OCI-LY7 (cell line): ENCODE measurements at regions not wholly inside any gene's neighbourhood (a gene's known extent, or its start where the extent isn't known, plus 50 kb on each side); places are given as distances from the start of the nearest gene placed in this dataset.

ENCODE experiments used
- EZH2phosphoT487 ChIP-seq: fragments of 200-600 bp; sonication (generic); IDR thresholded peaks from 2 replicates; pipeline ENCODE4 v1.6.1; 2018; ENCODE audit warnings: low read depth, borderline replicate concordance, mild to moderate bottlenecking, mixed run types, antibody characterized with exemption, low read length, moderate library complexity, mixed read lengths
- TF ChIP-seq, protein P1 (sequence below): fragments of 200-600 bp; sonication (generic); conservative IDR thresholded peaks from 2 replicates; pipeline ENCODE4 v1.5.1; 2014; ENCODE audit warnings: mild to moderate bottlenecking, antibody characterized with exemption, low read length, moderate library complexity, mixed read lengths

GRCh38 chr3:148062590-148062989, 635.1 kb upstream of the AGTR1 start:
- TF ChIP-seq, protein P1, sequence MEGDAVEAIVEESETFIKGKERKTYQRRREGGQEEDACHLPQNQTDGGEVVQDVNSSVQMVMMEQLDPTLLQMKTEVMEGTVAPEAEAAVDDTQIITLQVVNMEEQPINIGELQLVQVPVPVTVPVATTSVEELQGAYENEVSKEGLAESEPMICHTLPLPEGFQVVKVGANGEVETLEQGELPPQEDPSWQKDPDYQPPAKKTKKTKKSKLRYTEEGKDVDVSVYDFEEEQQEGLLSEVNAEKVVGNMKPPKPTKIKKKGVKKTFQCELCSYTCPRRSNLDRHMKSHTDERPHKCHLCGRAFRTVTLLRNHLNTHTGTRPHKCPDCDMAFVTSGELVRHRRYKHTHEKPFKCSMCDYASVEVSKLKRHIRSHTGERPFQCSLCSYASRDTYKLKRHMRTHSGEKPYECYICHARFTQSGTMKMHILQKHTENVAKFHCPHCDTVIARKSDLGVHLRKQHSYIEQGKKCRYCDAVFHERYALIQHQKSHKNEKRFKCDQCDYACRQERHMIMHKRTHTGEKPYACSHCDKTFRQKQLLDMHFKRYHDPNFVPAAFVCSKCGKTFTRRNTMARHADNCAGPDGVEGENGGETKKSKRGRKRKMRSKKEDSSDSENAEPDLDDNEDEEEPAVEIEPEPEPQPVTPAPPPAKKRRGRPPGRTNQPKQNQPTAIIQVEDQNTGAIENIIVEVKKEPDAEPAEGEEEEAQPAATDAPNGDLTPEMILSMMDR: no peak
- no peak for TF ChIP-seq EZH2phosphoT487
